Nephron progenitor cell (in vitro differentiated cells): ENCODE measurements at regions not wholly inside any gene's neighbourhood (a gene's known extent, or its start where the extent isn't known, plus 50 kb on each side); places are given as distances from the start of the nearest gene placed in this dataset.

Source experiments
- DNase-seq: peaks from one replicate; pipeline ENCODE4 v3.0.0; 2021
- H3K27ac Mint-ChIP-seq: 2 replicates; pipeline ENCODE4 v1.8.0; 2021; ENCODE audit warnings: mild to moderate bottlenecking, moderate library complexity, mixed read lengths
- H3K27me3 Mint-ChIP-seq: 2 replicates; pipeline ENCODE4 v1.8.0; 2021; ENCODE audit warnings: mild to moderate bottlenecking, low read depth, mixed read lengths; ENCODE audit not compliant: poor library complexity
- H3K36me3 Mint-ChIP-seq: 2 replicates; pipeline ENCODE4 v1.8.0; 2021; ENCODE audit warnings: low read depth, mixed read lengths
- H3K4me1 Mint-ChIP-seq: 2 replicates; pipeline ENCODE4 v1.8.0; 2021; ENCODE audit warnings: mixed read lengths
- H3K4me3 Mint-ChIP-seq: 2 replicates; pipeline ENCODE4 v1.8.0; 2021; ENCODE audit warnings: mild to moderate bottlenecking, moderate library complexity, mixed read lengths
- H3K9me3 Mint-ChIP-seq: 2 replicates; pipeline ENCODE4 v1.8.0; 2021; ENCODE audit warnings: mild to moderate bottlenecking, moderate library complexity, mixed read lengths
- CTCF ChIP-seq: fragments of 200-600 bp; sonication (generic); IDR thresholded peaks from 2 replicates; pipeline ENCODE4 v1.5.0; 2021; ENCODE audit warnings: antibody characterized with exemption

DNA sequence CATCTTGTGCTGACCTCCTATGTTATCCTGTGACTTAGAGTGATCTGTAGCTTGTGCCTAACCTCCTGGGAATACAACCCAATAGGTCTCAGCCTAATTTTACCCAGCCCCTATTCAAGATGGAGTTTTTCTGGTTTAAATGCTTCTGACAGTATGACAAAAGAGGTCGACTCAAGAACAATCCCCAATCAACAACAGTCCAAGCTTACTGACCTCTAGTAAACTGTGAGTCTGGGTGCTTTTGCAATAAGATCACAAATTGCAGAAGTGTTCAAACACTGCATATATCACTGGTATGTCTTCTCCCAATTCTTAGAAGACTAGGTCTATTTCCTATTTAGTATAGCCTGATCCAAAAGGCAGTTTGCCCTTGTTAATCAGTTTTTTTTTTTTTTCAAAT lies 323.5 kb upstream of the PTGER4 start:
- Mint-ChIP-seq H3K4me1 (no peaks in the 10 kb centered on the region), H3K27ac (no peak overlapping the region), H3K36me3 (no peaks in the 10 kb centered on the region), H3K9me3 (peaks cover 2% of the 10 kb centered on the region), H3K4me3 (no peak overlapping the region), H3K27me3 (peaks cover under 1% of the 10 kb centered on the region)
- TF ChIP-seq CTCF = no peak
- no peak for DNase-seq

DNA sequence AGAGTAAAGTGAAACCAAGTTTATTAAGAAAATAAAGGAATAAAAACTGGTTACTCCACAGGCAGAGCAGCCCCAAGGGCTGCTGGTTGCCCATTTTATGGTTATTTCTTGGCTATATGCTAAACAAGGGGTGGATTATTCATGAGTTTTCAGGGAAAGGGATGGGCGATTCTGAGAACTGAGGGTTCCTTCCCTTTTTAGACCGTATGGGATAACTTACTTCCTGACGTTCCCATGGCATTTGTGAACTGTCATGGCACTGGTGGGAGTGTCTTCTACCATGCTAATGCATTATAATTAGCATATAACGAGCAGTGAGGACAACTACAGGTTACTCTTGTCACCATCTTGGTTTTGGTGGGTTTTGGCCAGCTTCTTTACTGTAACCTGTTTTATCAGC lies 323.9 kb upstream of the PTGER4 start:
- DNase-seq = no peak
- Mint-ChIP-seq H3K9me3 (peaks cover 6% of the 10 kb centered on the region), H3K27ac (no peak overlapping the region), H3K27me3 (no peaks in the 10 kb centered on the region), H3K4me3 (no peak overlapping the region), H3K4me1 (no peaks in the 10 kb centered on the region), H3K36me3 (no peaks in the 10 kb centered on the region)
- no peak for TF ChIP-seq CTCF

DNA sequence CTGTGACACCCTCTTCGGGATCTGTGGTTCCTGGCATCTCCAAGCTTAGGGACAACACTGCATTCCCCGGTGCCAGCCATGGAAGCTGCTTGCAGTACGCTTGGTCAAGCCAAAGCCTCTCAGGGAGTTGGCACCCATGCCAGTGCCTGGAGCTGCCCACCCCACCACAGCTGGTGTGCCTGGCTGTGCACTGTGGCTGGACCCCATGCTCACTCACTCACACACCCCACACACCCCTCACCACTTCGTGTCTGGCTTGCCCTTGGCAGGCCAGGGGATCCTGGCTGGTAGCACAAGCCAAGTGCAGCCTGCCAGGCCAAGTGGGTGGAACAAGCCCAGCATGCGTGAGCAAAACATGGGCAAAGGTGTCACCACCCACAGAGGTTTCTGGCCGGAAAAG lies 324.5 kb upstream of the PTGER4 start:
- Mint-ChIP-seq H3K36me3 (no peaks in the 10 kb centered on the region), H3K27me3 (no peaks in the 10 kb centered on the region), H3K4me1 (no peaks in the 10 kb centered on the region), H3K9me3 (peaks cover 13% of the 10 kb centered on the region), H3K27ac (no peak overlapping the region), H3K4me3 (no peak overlapping the region)
- DNase-seq = no peak
- TF ChIP-seq CTCF = no peak

GRCh38 chr5:40354171-40354570 lies 325.5 kb upstream of the PTGER4 start:
- Mint-ChIP-seq H3K9me3 (peaks cover 23% of the 10 kb centered on the region), H3K4me3 (no peak overlapping the region), H3K36me3 (no peaks in the 10 kb centered on the region), H3K4me1 (no peaks in the 10 kb centered on the region), H3K27me3 (no peaks in the 10 kb centered on the region), H3K27ac (no peak overlapping the region)
- TF ChIP-seq CTCF = no peak
- no peak for DNase-seq

- Mint-ChIP-seq H3K9me3 (peaks cover 27% of the 10 kb centered on the region), H3K27ac (no peak overlapping the region), H3K36me3 (no peaks in the 10 kb centered on the region), H3K27me3 (no peaks in the 10 kb centered on the region), H3K4me1 (no peaks in the 10 kb centered on the region), H3K4me3 (no peak overlapping the region)
- no peak for DNase-seq
- no peak for TF ChIP-seq CTCF
Measured at GRCh38 chr5:40353442-40353841, 326.3 kb upstream of the PTGER4 start.

DNA sequence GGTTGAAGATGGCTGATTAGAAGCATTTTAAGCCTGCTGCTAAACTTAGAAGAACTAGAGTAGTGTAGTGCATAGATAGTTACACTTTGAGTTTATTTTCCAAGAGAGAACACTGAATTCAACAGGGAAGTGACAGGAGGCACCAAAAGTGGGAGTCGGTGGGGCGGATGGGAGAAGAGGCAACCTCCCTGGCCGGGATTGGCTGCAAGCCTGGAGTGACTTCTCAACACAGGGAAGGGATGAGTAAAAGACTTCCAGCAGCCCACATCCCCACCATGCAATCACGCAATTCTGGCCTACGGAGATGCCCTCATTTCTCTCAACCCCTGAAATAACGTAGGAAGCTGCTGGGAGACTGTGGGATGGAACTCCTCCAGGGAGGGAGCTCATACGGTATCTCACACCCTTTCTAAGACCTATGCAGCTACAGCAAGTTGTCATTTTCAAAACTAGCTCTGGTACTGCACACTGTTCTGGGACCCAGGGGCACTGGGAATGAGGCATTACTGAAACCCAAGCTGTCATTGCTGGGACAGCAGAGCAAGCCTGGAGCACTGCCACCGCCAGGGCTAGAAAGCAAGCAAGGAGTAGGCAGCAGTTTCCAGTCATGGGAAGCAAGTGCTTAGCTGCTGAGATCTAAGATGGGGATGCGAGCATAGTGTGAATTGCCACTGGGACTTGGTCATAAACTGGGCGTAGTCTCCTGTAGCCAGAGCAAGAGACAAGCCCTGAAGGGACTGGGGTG lies 331.6 kb upstream of the PTGER4 start:
- no peak for DNase-seq
- no peak for TF ChIP-seq CTCF
- Mint-ChIP-seq H3K9me3 (peaks cover 33% of the 10 kb centered on the region), H3K27ac (no peak overlapping the region), H3K27me3 (no peaks in the 10 kb centered on the region), H3K4me1 (no peaks in the 10 kb centered on the region), H3K4me3 (no peak overlapping the region), H3K36me3 (no peaks in the 10 kb centered on the region)
